IPS-18a (cell line): ENCODE measurements at regions not wholly inside any gene's neighbourhood (a gene's known extent, or its start where the extent isn't known, plus 50 kb on each side); places are given as distances from the start of the nearest gene placed in this dataset.
"Not testable (repeated sequence)": the region's sequence is repeated elsewhere in the genome, so short reads cannot be mapped to it uniquely, and the experiment has no call there.

Experiments
- H3K27ac ChIP-seq: one replicate; pipeline ENCODE4 v1.5.1; 2013; ENCODE audit warnings: low read length
- H3K27me3 ChIP-seq: one replicate; pipeline ENCODE4 v1.6.1; 2013; ENCODE audit warnings: mild to moderate bottlenecking, low read length; ENCODE audit not compliant: control insufficient read depth, insufficient read depth
- H3K36me3 ChIP-seq: one replicate; pipeline ENCODE4 v1.6.1; 2013; ENCODE audit warnings: low read depth, low read length; ENCODE audit not compliant: control insufficient read depth
- H3K4me1 ChIP-seq: one replicate; pipeline ENCODE4 v1.6.1; 2013; ENCODE audit warnings: low read depth, low read length; ENCODE audit not compliant: control insufficient read depth
- H3K4me3 ChIP-seq: one replicate; pipeline ENCODE4 v1.5.1; 2013; ENCODE audit warnings: low read length
- H3K9ac ChIP-seq: one replicate; pipeline ENCODE4 v1.6.1; 2013; ENCODE audit warnings: mild to moderate bottlenecking, low read length, moderate library complexity
- H3K9me3 ChIP-seq: one replicate; pipeline ENCODE4 v1.6.1; 2013; ENCODE audit warnings: low read depth, low read length; ENCODE audit not compliant: control insufficient read depth

DNA sequence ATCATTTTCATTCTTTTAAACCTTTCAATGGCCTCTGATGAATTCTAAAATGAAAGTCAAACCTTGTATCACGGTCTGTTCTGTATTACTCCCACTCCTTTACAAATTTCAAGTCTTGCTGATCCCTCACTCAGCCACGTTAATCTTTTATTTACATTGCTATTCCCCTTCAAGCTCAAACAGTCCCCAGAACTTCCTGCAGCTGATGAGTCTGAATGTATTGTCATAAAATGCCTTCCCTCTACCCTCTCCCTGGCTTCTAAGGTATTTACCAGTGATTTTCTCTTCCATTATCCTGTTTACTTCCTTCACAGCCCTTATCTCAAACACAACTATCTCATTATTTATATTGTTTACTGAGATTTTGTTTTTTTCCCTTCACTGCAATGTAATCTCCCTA is 562.3 kb upstream of the C9orf72 start:
- Histone ChIP-seq H3K27me3 (no peaks in the 10 kb centered on the region), H3K27ac (no peak overlapping the region), H3K36me3 (no peaks in the 10 kb centered on the region), H3K4me1 (peaks cover 23% of the 10 kb centered on the region), H3K4me3 (no peak overlapping the region), H3K9ac (no peak overlapping the region), H3K9me3 (no peaks in the 10 kb centered on the region)

DNA sequence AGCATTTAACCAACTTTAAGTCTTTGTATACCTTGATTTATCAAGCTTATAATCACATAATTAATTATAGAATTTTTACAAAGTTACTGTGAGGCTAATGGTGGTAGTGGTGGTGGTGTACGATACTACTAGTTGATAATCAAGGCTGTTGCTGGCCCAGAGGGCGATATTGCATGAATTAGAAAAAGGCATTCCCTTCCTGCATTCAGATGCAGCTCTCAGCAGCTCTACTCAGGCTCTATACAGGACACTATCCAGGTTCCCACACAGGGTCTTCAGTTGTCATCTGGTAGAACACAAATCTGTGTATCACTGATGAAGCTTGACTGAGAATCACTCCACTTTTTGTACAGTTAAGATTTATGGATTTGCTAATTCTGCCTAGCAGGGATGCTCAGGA is 562.8 kb upstream of the C9orf72 start:
- Histone ChIP-seq H3K4me1 (peaks cover 23% of the 10 kb centered on the region), H3K4me3 (no peak overlapping the region), H3K27ac (no peak overlapping the region), H3K27me3 (no peaks in the 10 kb centered on the region), H3K36me3 (no peaks in the 10 kb centered on the region), H3K9me3 (no peaks in the 10 kb centered on the region), H3K9ac (no peak overlapping the region)

DNA sequence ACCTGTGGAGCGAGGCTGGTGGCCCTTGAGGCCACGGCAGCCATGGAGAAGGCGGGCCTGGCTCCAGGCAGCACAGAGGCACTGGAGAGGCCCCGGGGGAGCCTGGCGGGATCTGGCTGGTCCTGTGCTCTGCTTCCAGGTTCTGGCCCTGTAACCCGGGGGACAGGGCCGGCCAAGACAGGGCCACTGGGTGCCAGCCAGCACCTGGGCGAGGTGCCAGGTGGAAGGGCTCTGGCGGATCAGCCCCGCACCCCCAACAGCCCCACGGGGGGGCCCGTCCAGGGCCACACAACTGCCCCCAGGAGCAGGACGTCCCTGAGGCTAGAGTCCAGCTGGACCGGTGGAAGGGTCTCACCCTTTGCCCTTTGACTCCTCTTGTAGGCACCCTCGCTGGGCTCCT is 574.1 kb upstream of the C9orf72 start:
- H3K27me3 ChIP-seq, H3K9ac ChIP-seq, H3K27ac ChIP-seq, H3K4me3 ChIP-seq, H3K36me3 ChIP-seq, H3K9me3 ChIP-seq, H3K4me1 ChIP-seq: not testable (repeated sequence)

DNA sequence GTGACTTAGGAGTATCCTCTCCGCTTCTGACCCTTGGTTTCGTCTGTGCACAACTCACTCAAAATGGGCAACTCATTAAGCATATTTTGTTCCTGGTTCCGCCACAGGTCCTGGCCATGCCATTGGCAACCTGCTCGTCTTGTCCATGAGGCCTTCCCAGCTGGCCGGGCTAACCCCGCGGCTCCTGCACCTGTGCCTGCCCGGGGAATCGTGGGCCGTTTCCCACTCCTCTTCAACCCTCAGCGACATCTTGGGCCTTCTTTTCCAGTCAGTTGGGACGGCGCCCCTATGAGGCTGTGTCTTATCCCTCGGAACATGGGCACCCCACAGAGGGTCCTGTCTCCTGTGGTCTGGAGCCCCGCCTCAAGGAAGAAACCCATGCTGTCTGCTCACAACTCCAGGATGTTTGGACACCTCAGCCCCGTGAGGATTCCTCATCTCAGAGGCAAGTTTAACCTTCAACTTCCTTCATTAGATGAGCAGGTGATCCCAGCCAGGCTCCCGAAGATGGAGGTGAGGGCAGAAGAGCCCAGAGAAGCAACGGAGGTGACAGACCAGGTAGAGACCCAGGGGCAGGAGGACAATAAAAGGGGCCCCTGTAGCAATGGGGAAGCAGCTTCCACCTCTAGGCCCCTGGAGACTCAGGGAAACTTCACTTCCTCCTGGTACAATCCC is 574.8 kb upstream of the C9orf72 start:
- not testable (repeated sequence) for H3K4me1 ChIP-seq

DNA sequence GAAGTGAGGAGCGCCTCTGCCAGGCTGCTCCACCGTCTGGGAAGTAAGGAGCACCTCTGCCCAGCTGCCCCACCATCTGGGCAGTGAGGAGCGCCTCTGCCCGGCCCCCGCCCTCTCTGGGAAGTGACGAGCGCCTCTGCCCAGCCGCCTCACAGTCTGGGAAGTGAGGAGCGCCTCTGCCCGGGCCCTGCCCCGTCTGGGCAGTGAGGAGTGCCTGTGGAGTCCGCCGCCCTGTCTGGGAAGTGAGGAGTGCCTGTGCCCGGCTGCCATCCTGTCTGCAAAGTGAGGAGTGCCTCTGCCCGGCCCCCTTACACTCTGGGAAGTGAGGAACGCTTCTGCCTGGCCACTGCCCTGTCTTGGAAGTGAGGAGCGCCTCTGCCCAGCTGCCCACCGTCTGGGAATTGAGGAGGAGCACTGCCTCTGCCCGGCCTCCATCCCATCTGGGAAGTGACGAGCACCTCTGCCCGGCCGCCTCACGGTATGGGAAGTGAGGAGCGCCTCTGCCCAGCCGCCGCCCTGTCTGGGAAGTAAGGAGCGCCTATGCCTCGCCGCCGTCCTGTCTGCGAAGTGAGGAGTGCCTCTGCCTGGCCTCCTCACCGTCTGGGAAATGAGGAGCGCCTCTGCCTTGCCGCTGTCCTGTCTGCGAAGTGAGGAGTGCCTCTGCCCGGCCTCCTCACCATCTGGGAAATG is 576.2 kb upstream of the C9orf72 start:
- H3K36me3 ChIP-seq, H3K4me3 ChIP-seq, H3K4me1 ChIP-seq, H3K9me3 ChIP-seq, H3K27me3 ChIP-seq, H3K27ac ChIP-seq, H3K9ac ChIP-seq: not testable (repeated sequence)

More for the DNA sequence above, 574.8 kb upstream of the C9orf72 start:
- H3K9ac ChIP-seq, H3K9me3 ChIP-seq, H3K27ac ChIP-seq, H3K36me3 ChIP-seq, H3K27me3 ChIP-seq, H3K4me3 ChIP-seq: not testable (repeated sequence)

DNA sequence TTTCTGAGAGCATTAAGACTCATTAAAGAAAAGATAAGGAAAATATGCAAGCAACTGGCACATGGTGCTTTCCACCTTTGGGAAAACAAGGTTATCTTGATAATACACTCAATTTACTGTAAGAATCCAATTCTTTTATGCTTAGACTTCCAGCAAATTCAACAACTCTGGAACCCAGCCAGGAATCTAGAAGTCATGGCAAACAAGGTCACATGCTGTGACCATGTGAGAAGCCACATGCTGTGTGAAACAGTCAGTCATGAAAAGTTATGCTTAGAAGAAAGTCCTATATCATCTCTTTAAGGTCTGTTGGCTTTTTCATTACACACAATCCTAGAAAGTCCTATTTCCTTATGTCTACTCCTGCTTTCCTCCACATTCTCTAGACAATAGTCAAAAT is 581.8 kb upstream of the C9orf72 start:
- no peak overlapping the region for H3K27ac ChIP-seq
- no peak overlapping the region for H3K4me3 ChIP-seq
- H3K9me3 ChIP-seq = no peaks in the 10 kb centered on the region
- H3K27me3 ChIP-seq = no peaks in the 10 kb centered on the region
- H3K9ac ChIP-seq = no peak overlapping the region
- H3K36me3 ChIP-seq = no peaks in the 10 kb centered on the region
- H3K4me1 ChIP-seq = no peaks in the 10 kb centered on the region

DNA sequence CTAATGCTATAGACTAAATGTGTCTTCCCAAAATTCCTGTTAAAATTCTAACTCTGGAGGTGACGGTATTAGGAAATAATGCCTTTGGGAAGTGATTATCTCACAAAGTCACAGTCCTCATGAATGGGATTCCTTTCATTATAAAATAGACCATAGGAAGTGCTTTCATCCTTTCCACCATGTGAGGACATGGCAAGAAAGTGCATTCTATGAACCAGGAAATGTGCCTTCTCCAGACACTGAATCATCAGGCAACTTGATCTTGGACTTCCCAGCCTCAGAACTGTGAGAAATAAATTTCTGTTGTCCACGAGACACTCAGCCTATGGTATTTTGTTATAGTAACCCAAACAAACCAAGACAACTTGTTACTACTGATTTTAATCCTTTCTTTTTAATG is 582.4 kb upstream of the C9orf72 start:
- H3K4me1 ChIP-seq = no peaks in the 10 kb centered on the region
- no peaks in the 10 kb centered on the region for H3K36me3 ChIP-seq
- no peaks in the 10 kb centered on the region for H3K9me3 ChIP-seq
- no peak overlapping the region for H3K4me3 ChIP-seq
- H3K27me3 ChIP-seq = no peaks in the 10 kb centered on the region
- no peak overlapping the region for H3K9ac ChIP-seq
- H3K27ac ChIP-seq = no peak overlapping the region

DNA sequence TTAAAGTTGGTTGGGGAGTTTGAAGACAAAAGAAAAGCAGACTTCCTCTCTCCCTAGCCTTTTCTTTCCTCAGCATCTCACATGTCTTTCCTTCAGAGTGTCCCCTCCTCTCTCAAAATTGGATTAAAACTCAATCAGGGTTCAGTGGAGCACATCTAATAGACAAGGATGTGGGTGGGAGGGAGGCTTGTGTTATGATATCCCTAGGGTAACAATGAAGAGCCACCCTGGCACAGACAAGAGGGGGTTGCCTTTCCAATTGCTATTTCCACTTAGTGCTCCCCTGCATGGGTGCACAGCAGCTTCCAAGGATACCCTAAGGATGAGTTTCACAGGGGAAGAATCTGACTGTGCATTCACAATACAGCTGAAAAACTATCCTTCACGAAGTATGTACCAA is 585.2 kb upstream of the C9orf72 start:
- Histone ChIP-seq H3K4me3 (no peak overlapping the region), H3K27me3 (no peaks in the 10 kb centered on the region), H3K4me1 (no peaks in the 10 kb centered on the region), H3K9me3 (no peaks in the 10 kb centered on the region), H3K9ac (no peak overlapping the region), H3K27ac (no peak overlapping the region), H3K36me3 (no peaks in the 10 kb centered on the region)

DNA sequence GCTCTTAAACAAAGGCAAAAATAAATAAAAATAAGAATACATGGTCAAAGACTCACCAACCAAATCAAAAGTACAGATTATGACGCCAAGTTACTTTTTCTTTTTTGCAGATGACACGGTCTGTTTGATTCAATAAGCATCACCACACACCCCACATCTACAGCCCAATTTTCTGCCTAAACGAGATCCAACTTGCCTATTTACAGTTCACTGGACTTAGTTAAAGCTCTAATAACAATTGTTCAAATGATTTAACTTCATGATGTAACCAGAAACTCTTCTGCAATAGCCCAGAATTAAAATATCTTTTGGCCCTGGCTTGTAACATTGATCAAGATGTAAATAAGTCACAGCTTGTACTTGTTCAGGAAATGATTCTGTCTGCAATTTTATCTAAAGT is 590.3 kb upstream of the C9orf72 start:
- H3K36me3 ChIP-seq = no peaks in the 10 kb centered on the region
- H3K4me1 ChIP-seq = no peaks in the 10 kb centered on the region
- H3K9ac ChIP-seq = no peak overlapping the region
- no peaks in the 10 kb centered on the region for H3K9me3 ChIP-seq
- no peak overlapping the region for H3K4me3 ChIP-seq
- H3K27me3 ChIP-seq = no peaks in the 10 kb centered on the region
- no peak overlapping the region for H3K27ac ChIP-seq

DNA sequence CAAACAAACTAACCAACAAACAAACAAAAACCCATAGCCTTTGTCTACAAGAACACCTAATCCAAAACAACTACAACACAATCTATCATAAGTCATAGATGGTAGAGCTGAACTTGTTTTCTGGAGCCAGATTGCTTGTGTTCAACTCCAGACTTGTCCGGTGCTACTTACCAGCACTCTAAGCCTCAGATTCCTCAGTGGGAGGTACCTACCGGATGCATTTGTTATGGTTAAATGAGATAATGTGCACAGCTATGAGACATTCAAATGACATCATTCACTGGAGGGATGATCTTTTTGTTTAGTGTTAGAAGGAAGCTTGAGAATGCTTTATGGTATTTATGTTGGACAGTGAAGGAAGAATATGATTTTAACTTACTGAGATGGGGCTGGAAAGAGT is 592.9 kb upstream of the C9orf72 start:
- no peaks in the 10 kb centered on the region for H3K36me3 ChIP-seq
- H3K27me3 ChIP-seq = no peaks in the 10 kb centered on the region
- H3K4me3 ChIP-seq = no peak overlapping the region
- no peaks in the 10 kb centered on the region for H3K4me1 ChIP-seq
- no peak overlapping the region for H3K27ac ChIP-seq
- no peak overlapping the region for H3K9ac ChIP-seq
- no peaks in the 10 kb centered on the region for H3K9me3 ChIP-seq

DNA sequence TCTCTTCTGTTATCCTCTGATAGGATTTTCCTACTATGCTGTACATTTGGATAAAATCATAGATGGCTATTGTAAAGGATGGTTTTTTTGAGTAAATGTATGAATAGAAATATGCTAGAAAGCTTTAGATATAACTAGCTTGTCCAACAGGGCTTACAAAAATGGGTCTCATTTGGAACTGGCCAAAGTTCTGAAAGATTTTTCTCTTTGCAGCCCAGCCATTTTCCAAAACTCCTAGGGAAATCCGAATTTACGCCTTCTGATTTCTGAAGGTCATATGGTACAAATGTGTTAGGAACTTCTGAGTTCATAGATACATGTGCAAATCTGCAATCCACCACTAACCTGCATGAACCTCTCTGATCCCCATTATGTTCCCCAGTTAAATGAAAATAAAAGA is 603.9 kb upstream of the C9orf72 start:
- Histone ChIP-seq H3K36me3 (no peaks in the 10 kb centered on the region), H3K4me3 (no peak overlapping the region), H3K9ac (no peak overlapping the region), H3K4me1 (no peaks in the 10 kb centered on the region), H3K9me3 (no peaks in the 10 kb centered on the region), H3K27me3 (no peaks in the 10 kb centered on the region), H3K27ac (no peak overlapping the region)

DNA sequence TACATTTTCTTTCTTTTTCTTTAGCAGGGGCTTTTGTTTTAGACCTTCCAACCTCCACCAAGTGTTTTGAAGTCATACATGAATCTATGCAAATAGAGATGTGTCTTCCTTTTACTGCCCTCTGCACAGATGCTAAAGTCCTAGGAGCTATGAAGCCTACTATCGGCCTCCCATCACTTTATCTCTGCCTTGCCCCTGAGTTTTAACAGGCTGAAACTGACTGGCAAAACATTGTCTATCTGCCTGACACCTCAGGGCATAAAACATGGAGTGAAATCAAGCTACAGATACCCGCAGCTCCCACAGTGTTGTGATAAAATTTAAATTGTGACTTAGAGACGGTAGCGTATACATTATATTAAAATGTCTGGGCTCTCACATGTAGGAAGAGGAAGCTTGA is 604.6 kb upstream of the C9orf72 start:
- no peaks in the 10 kb centered on the region for H3K4me1 ChIP-seq
- no peaks in the 10 kb centered on the region for H3K27me3 ChIP-seq
- no peaks in the 10 kb centered on the region for H3K36me3 ChIP-seq
- H3K9me3 ChIP-seq = no peaks in the 10 kb centered on the region
- H3K9ac ChIP-seq = no peak overlapping the region
- no peak overlapping the region for H3K27ac ChIP-seq
- no peak overlapping the region for H3K4me3 ChIP-seq
